ENCODE measurements at regions not wholly inside any gene's neighbourhood (a gene's known extent, or its start where the extent isn't known, plus 50 kb on each side); places are given as distances from the start of the nearest gene placed in this dataset.

GRCh38 chr9:86669422-86669821, 277.9 kb downstream of the GAS1 start:
- Histone ChIP-seq H3K9me1 (ENCODE audit: control insufficient read depth, insufficient read depth, low read length) (no peaks in the 10 kb centered on the region), H3K9me3 (replicated peaks; ENCODE audit: control insufficient read depth, insufficient read depth, low read depth, low read length) (no peaks in the 10 kb centered on the region; the same call in 1 of the 2 replicates), H3K36me3 (ENCODE audit: control insufficient read depth, insufficient read depth, low read length) (no peaks in the 10 kb centered on the region), H3K4me2 (ENCODE audit: insufficient read depth, low read length) (no peak overlapping the region), H2AFZ (ENCODE audit: low read depth, low read length) (no peak overlapping the region), H3K9ac (ENCODE audit: insufficient read depth in 1 of 2, low read depth in 2 of 2, low read length in 2 of 2) (no peak overlapping the region), H3K4me1 (replicated peaks in 1 of 2; ENCODE audit: control insufficient read depth in 2 of 2, insufficient read depth in 2 of 2, low read length in 2 of 2) (no peaks in the 10 kb centered on the region), H3K79me2 (ENCODE audit: control insufficient read depth, insufficient read depth, low read length) (no peaks in the 10 kb centered on the region), H3K27ac (ENCODE audit: extremely low read depth, low read depth, low read length) (no peak overlapping the region), H4K20me1 (replicated peaks; ENCODE audit: control insufficient read depth, insufficient read depth, low read length) (no peaks in the 10 kb centered on the region), H3K27me3 (ENCODE audit: control insufficient read depth in 2 of 2, insufficient read depth in 2 of 2, low read length in 2 of 2) (no peaks in the 10 kb centered on the region), H3K4me3 (no peak overlapping the region)
- no peak for TF ChIP-seq TCF7L2 (IDR thresholded peaks at IDR 0.05; ENCODE audit: low read depth, low read length)
- no peak for TF ChIP-seq RERE (CRISPR knock-in tag; IDR thresholded peaks at IDR 0.05; ENCODE audit: borderline replicate concordance)
- no peak for TF ChIP-seq NFXL1 (CRISPR knock-in tag; IDR thresholded peaks at IDR 0.05)
- no peak for TF ChIP-seq WHSC1 (IDR thresholded peaks at IDR 0.05; ENCODE audit: low read length)
- TF ChIP-seq STAG1 (CRISPR knock-in tag; IDR thresholded peaks at IDR 0.05; ENCODE audit: borderline replicate concordance), result no peak
- TF ChIP-seq NFATC3 (IDR thresholded peaks at IDR 0.05), result no peak
- no peak for TF ChIP-seq POLR3G (IDR thresholded peaks at IDR 0.05; ENCODE audit: extremely low read depth, insufficient read length, insufficient replicate concordance)
- no peak for TF ChIP-seq ARID3A (IDR thresholded peaks at IDR 0.05; ENCODE audit: borderline replicate concordance, low read depth, low read length)
- TF ChIP-seq ZNF79 (CRISPR knock-in tag; IDR thresholded peaks at IDR 0.05; ENCODE audit: low read depth), result no peak
- no peak for TF ChIP-seq BRF1 (IDR thresholded peaks at IDR 0.05; ENCODE audit: borderline replicate concordance, extremely low read depth, insufficient read length)
- TF ChIP-seq NFE2L1 (tag; IDR thresholded peaks at IDR 0.05; ENCODE audit: borderline replicate concordance, low read depth), result no peak
- no peak for TF ChIP-seq E2F6 (IDR thresholded peaks at IDR 0.05; ENCODE audit: borderline replicate concordance in 1 of 2, extremely low read depth in 1 of 2, insufficient read depth in 1 of 2, insufficient read length in 1 of 2, low read depth in 1 of 2, low read length in 1 of 2, poor library complexity in 1 of 2, severe bottlenecking in 1 of 2)
- TF ChIP-seq ESRRA (IDR thresholded peaks at IDR 0.05; ENCODE audit: borderline replicate concordance, low read depth), result no peak
- no peak for TF ChIP-seq ELF4 (CRISPR knock-in tag; IDR thresholded peaks at IDR 0.05)
- ChIA-PET CTCF (ENCODE audit: low intra/inter-chr PET ratio) (no interaction called here), POLR2A (interaction anchor here (1.7 kb wide), 1 partner anchor 10 kb away, joined by 3 read pairs; no protein-coding TSS in a partner anchor)
- in situ Hi-C loops (cut with MboI), result no loop called here
- ATAC-seq (no peak), FAIRE-seq (no peak), DNase-seq (ENCODE audit: extremely low read depth in 1 of 4, low spot score in 3 of 4) (no peak)
- 6% methylated on average over 3 of the region's 4 CpGs for WGBS (ENCODE audit: insufficient coverage, low coverage, missing lambda C conversion rate)
- intact Hi-C loops (cut with micrococcal nuclease), result no loop called here
- BruUV-seq (replicated peaks), result no TSS peak

All from K562 (cell line).